ENCODE measurements at regions not wholly inside any gene's neighbourhood (a gene's known extent, or its start where the extent isn't known, plus 50 kb on each side); places are given as distances from the start of the nearest gene placed in this dataset.

DNA sequence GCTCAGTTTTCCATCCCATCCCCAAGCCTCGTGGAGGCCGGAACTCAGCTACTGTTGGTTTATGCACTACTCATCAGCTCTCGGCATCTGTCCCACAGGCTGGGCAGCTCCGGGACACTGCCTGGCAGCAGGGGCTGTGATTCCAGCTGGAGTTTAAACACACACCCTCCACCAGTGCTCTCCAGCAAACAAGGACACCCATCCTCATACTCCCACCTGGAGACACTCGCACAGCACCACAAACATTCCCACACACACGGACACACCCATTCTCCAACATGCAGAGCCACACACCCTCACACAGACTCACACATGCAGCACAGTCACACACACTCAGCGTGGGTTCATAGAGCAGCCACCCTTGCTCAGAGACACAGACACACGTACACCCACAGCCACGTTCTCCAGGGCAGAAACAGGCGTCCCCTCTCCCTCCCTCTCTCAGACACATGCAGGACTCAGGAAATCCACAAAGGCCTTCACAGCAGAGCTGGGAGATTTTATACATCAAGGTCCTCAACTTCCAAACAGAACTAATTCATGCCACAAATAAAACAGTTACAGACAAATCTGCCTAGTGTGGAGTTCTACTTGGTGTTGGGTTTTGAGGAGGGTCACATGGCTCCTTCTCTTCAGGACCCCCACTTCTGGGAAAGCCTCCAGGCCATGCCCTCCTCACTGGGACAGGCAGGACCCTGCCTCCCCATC is 785.4 kb downstream of the UQCRFS1 start:
- POLR2A ChIA-PET = no interaction called here
- CTCF ChIA-PET = no interaction called here
- DNase-seq (ENCODE audit: extremely low spot score) = no peak
- TF ChIP-seq FOXA1 (IDR thresholded peaks at IDR 0.05) (no peak), ELF4 (IDR thresholded peaks at IDR 0.05) (no peak), CTBP1 (IDR thresholded peaks at IDR 0.05; ENCODE audit: borderline replicate concordance) (no peak), SUZ12 (IDR thresholded peaks at IDR 0.05) (no peak), L3MBTL2 (conservative IDR thresholded peaks at IDR 0.05) (no peak), FOXM1 (IDR thresholded peaks at IDR 0.05; ENCODE audit: borderline replicate concordance) (no peak), LEF1 (IDR thresholded peaks at IDR 0.05; ENCODE audit: borderline replicate concordance) (no peak), ZNF384 (IDR thresholded peaks at IDR 0.05) (no peak)

GRCh38 chr19:28426730-28427225 is 786.2 kb downstream of the UQCRFS1 start:
- TF ChIP-seq BHLHE40 (IDR thresholded peaks at IDR 0.05; ENCODE audit: borderline replicate concordance) (no peak), TARDBP (IDR thresholded peaks at IDR 0.05) (no peak), SUZ12 (IDR thresholded peaks at IDR 0.05) (no peak), ARNT (IDR thresholded peaks at IDR 0.05) (no peak), FOXK2 (IDR thresholded peaks at IDR 0.05) (no peak), ZNF384 (IDR thresholded peaks at IDR 0.05) (no peak), ELF4 (IDR thresholded peaks at IDR 0.05) (no peak), SP1 (IDR thresholded peaks at IDR 0.05) (no peak), LEF1 (IDR thresholded peaks at IDR 0.05; ENCODE audit: borderline replicate concordance) (no peak), NFRKB (IDR thresholded peaks at IDR 0.05) (no peak), CTBP1 (IDR thresholded peaks at IDR 0.05; ENCODE audit: borderline replicate concordance) (no peak), FOXM1 (IDR thresholded peaks at IDR 0.05; ENCODE audit: borderline replicate concordance) (no peak), HDGF (IDR thresholded peaks at IDR 0.05; ENCODE audit: borderline replicate concordance) (no peak), FOXA1 (IDR thresholded peaks at IDR 0.05) (no peak), L3MBTL2 (conservative IDR thresholded peaks at IDR 0.05) (no peak)
- TF ChIP-seq, protein P1, sequence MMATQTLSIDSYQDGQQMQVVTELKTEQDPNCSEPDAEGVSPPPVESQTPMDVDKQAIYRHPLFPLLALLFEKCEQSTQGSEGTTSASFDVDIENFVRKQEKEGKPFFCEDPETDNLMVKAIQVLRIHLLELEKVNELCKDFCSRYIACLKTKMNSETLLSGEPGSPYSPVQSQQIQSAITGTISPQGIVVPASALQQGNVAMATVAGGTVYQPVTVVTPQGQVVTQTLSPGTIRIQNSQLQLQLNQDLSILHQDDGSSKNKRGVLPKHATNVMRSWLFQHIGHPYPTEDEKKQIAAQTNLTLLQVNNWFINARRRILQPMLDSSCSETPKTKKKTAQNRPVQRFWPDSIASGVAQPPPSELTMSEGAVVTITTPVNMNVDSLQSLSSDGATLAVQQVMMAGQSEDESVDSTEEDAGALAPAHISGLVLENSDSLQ (IDR thresholded peaks at IDR 0.05) = no peak
- ChIA-PET POLR2A (no interaction called here), CTCF (no interaction called here)
- no peak for DNase-seq (ENCODE audit: extremely low spot score)

DNA sequence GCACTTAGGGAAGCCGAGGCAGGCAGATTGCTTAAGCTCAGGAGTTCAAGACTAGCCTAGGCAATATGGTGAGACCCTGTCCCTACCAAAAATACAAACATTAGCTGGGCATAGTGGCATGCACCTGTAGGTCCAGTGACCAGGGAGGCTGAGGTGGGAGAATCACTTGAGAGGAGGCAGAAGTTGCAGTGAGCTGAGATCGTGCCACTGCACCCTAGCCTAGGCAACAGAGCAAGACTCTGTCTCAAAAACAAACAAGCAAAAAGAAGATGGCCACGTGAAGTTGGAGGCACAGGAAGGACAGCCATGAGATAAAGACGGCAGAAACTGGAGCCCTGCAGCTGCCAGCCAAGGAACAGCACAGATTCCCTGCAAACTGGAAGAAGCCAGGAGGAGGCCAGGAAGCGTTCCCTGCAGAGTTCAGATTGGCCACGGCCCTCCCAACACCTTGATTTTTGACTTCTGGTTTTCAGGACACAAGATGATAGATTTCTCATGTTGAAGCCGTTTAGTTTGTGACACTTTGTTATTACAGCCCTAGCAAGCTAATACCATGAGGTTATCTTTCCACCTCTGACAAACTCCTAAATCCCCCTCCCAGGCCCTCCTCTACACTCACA is 786.7 kb downstream of the UQCRFS1 start:
- no peak for DNase-seq (ENCODE audit: extremely low spot score)
- TF ChIP-seq L3MBTL2 (conservative IDR thresholded peaks at IDR 0.05) = no peak
- no peak for TF ChIP-seq CTBP1 (IDR thresholded peaks at IDR 0.05; ENCODE audit: borderline replicate concordance)
- TF ChIP-seq TARDBP (IDR thresholded peaks at IDR 0.05) = no peak
- no peak for TF ChIP-seq LEF1 (IDR thresholded peaks at IDR 0.05; ENCODE audit: borderline replicate concordance)
- no peak for TF ChIP-seq FOXA1 (IDR thresholded peaks at IDR 0.05)
- TF ChIP-seq SP1 (IDR thresholded peaks at IDR 0.05) = no peak
- TF ChIP-seq NFRKB (IDR thresholded peaks at IDR 0.05) = no peak
- TF ChIP-seq FOXK2 (IDR thresholded peaks at IDR 0.05) = no peak
- no peak for TF ChIP-seq HDGF (IDR thresholded peaks at IDR 0.05; ENCODE audit: borderline replicate concordance)
- TF ChIP-seq ZNF384 (IDR thresholded peaks at IDR 0.05) = no peak
- TF ChIP-seq BHLHE40 (IDR thresholded peaks at IDR 0.05; ENCODE audit: borderline replicate concordance) = no peak
- TF ChIP-seq ARNT (IDR thresholded peaks at IDR 0.05) = no peak
- TF ChIP-seq FOXM1 (IDR thresholded peaks at IDR 0.05; ENCODE audit: borderline replicate concordance) = no peak
- TF ChIP-seq SUZ12 (IDR thresholded peaks at IDR 0.05) = no peak
- TF ChIP-seq, protein P1 (IDR thresholded peaks at IDR 0.05) = no peak
- no peak for TF ChIP-seq ELF4 (IDR thresholded peaks at IDR 0.05)
- ChIA-PET POLR2A (no interaction called here), CTCF (no interaction called here)

GRCh38 chr19:28425046-28425931 is 787.7 kb downstream of the UQCRFS1 start:
- no peak for DNase-seq (ENCODE audit: extremely low spot score)
- POLR2A ChIA-PET = no interaction called here
- TF ChIP-seq LEF1 (IDR thresholded peaks at IDR 0.05; ENCODE audit: borderline replicate concordance) (no peak), CTBP1 (IDR thresholded peaks at IDR 0.05; ENCODE audit: borderline replicate concordance) (no peak), L3MBTL2 (conservative IDR thresholded peaks at IDR 0.05) (no peak), NFRKB (IDR thresholded peaks at IDR 0.05) (no peak)
- CTCF ChIA-PET = no interaction called here

DNA sequence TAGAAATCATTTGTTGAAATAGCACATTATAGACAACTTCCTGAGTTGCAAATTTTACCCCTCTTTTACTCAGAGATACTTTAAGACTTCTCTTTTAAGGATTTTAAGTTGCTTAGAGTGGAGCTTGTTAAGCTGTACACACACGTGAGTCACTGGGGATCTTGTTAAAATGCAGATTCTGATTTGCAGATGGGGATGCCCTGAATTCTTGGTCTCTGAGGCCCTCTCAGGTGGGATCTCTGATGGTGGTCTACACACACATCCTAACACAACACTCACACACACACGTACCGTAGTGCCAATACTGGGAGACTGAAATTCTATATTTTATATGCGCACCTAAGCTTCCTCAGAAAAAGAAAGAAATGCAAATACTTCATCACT is 788.3 kb downstream of the UQCRFS1 start:
- ChIA-PET POLR2A (no interaction called here), CTCF (no interaction called here)
- DNase-seq (ENCODE audit: extremely low spot score) = no peak
- TF ChIP-seq ARNT (IDR thresholded peaks at IDR 0.05) = no peak
- TF ChIP-seq FOXM1 (IDR thresholded peaks at IDR 0.05; ENCODE audit: borderline replicate concordance) = no peak
- no peak for TF ChIP-seq HDGF (IDR thresholded peaks at IDR 0.05; ENCODE audit: borderline replicate concordance)
- TF ChIP-seq BHLHE40 (IDR thresholded peaks at IDR 0.05; ENCODE audit: borderline replicate concordance) = no peak
- TF ChIP-seq, protein P1 (IDR thresholded peaks at IDR 0.05) = no peak
- TF ChIP-seq SUZ12 (IDR thresholded peaks at IDR 0.05) = no peak
- TF ChIP-seq TARDBP (IDR thresholded peaks at IDR 0.05) = no peak
- TF ChIP-seq ZNF384 (IDR thresholded peaks at IDR 0.05) = no peak
- TF ChIP-seq FOXK2 (IDR thresholded peaks at IDR 0.05) = no peak
- TF ChIP-seq ELF4 (IDR thresholded peaks at IDR 0.05) = no peak
- TF ChIP-seq LEF1 (IDR thresholded peaks at IDR 0.05; ENCODE audit: borderline replicate concordance) = no peak
- TF ChIP-seq NFRKB (IDR thresholded peaks at IDR 0.05) = no peak
- TF ChIP-seq FOXA1 (IDR thresholded peaks at IDR 0.05) = no peak
- TF ChIP-seq L3MBTL2 (conservative IDR thresholded peaks at IDR 0.05) = no peak
- TF ChIP-seq CTBP1 (IDR thresholded peaks at IDR 0.05; ENCODE audit: borderline replicate concordance) = no peak
